IMR-90 (cell line): ENCODE measurements at regions not wholly inside any gene's neighbourhood (a gene's known extent, or its start where the extent isn't known, plus 50 kb on each side); places are given as distances from the start of the nearest gene placed in this dataset.

Source experiments
- ATAC-seq: fragments of 200-7000 bp; cut with Tn5 transposase; 2 replicates; pipeline ENCODE4 v1.9.1; 2020; ENCODE audit warnings: low read depth, mild to moderate bottlenecking, moderate library complexity
- BruUV-seq: library from RNA; stranded (reverse); fragments of 400-500 nt; replicated peaks from 2 replicates; lab custom pipeline; 2021; lab: Mats Ljungman, UMichigan
- CTCF ChIA-PET: fragments of 300-600 bp; formaldehyde crosslinking; extraction: SDS; loops from one replicate; lab custom pipeline; 2021; ENCODE audit warnings: antibody characterized with exemption; lab: Yijun Ruan, JAX
- POLR2A ChIA-PET: fragments of 300-600 bp; sonication (Branson Sonifier 250); formaldehyde crosslinking; loops from one replicate; lab custom pipeline; 2022; ENCODE audit warnings: antibody characterized with exemption; ENCODE audit not compliant: unreplicated experiment; lab: Charles Lee
- DNase-seq: peaks from one replicate; pipeline ENCODE4 v3.0.0; 2013
- H2AFZ ChIP-seq: replicated peaks from 2 replicates; pipeline ENCODE3; 2013; ENCODE audit warnings: low read length, mild to moderate bottlenecking; ENCODE audit not compliant: poor library complexity
- H2AK5ac ChIP-seq: 2 replicates; pipeline ENCODE4 v1.6.1; 2013; ENCODE audit warnings: low read depth, low read length, inconsistent platforms
- H2AK9ac ChIP-seq: replicated peaks from 2 replicates; pipeline ENCODE3; 2013; ENCODE audit warnings: mild to moderate bottlenecking, low read depth, low read length, moderate library complexity; ENCODE audit not compliant: poor library complexity
- H2BK120ac ChIP-seq: 2 replicates; pipeline ENCODE4 v1.6.1; 2013; ENCODE audit warnings: low read depth, low read length, inconsistent platforms
- H2BK15ac ChIP-seq: 3 replicates; pipeline ENCODE4 v1.6.1; 2013; ENCODE audit warnings: low read depth, low read length, inconsistent platforms
- H2BK20ac ChIP-seq: 2 replicates; pipeline ENCODE4 v1.6.1; 2013; ENCODE audit warnings: low read depth, mild to moderate bottlenecking, inconsistent platforms, low read length, moderate library complexity
- H2BK5ac ChIP-seq: 2 replicates; pipeline ENCODE4 v1.6.1; 2013; ENCODE audit warnings: mild to moderate bottlenecking, low read depth, low read length, inconsistent platforms; ENCODE audit not compliant: poor library complexity, severe bottlenecking
- H3K14ac ChIP-seq: replicated peaks from 2 replicates; pipeline ENCODE4 v1.6.1; 2013; ENCODE audit warnings: low read depth, low read length, inconsistent platforms
- H3K18ac ChIP-seq: 2 replicates; pipeline ENCODE4 v1.6.1; 2013; ENCODE audit warnings: low read depth, low read length, control low read depth
- H3K23ac ChIP-seq: 2 replicates; pipeline ENCODE4 v1.6.1; 2013; ENCODE audit warnings: low read depth, low read length, inconsistent platforms
- H3K27ac ChIP-seq: 2 replicates; pipeline ENCODE4 v1.5.1; 2013; ENCODE audit warnings: mild to moderate bottlenecking, control low read depth, low read length; ENCODE audit not compliant: insufficient read depth
- H3K27me3 ChIP-seq: 2 replicates; pipeline ENCODE4 v1.6.1; 2013; ENCODE audit warnings: low read length; ENCODE audit not compliant: control insufficient read depth, insufficient read depth
- H3K36me3 ChIP-seq: 2 replicates; pipeline ENCODE4 v1.6.1; 2013; ENCODE audit warnings: low read length, mixed read lengths; ENCODE audit not compliant: control insufficient read depth, insufficient read depth
- H3K4ac ChIP-seq: 2 replicates; pipeline ENCODE4 v1.6.1; 2013; ENCODE audit warnings: low read depth, low read length, inconsistent platforms
- H3K4me1 ChIP-seq: 2 replicates; pipeline ENCODE4 v1.6.1; 2013; ENCODE audit warnings: low read length, mixed read lengths; ENCODE audit not compliant: control insufficient read depth, insufficient read depth
- H3K4me2 ChIP-seq: 2 replicates; pipeline ENCODE4 v1.6.1; 2013; ENCODE audit warnings: low read depth, mild to moderate bottlenecking, control low read depth, low read length, moderate library complexity
- H3K4me3 ChIP-seq: 2 replicates; pipeline ENCODE4 v1.5.1; 2013; ENCODE audit warnings: low read depth, mild to moderate bottlenecking, control low read depth, low read length, moderate library complexity; ENCODE audit not compliant: insufficient read depth
- H3K56ac ChIP-seq: 2 replicates; pipeline ENCODE4 v1.6.1; 2013; ENCODE audit warnings: low read length, inconsistent platforms; ENCODE audit not compliant: insufficient read depth; ENCODE audit errors: extremely low read depth
- H3K79me1 ChIP-seq, 2 experiments: 2 replicates each; pipeline ENCODE4 v1.6.1; 2013; ENCODE audit warnings: low read length in 2 of 2, inconsistent platforms in 1 of 2, low read depth in 1 of 2
- H3K9ac ChIP-seq: 2 replicates; pipeline ENCODE4 v1.6.1; 2013; ENCODE audit warnings: low read depth, low read length, control low read depth
- H3K9me1 ChIP-seq: 2 replicates; pipeline ENCODE4 v1.6.1; 2013; ENCODE audit warnings: low read length, inconsistent platforms; ENCODE audit not compliant: insufficient read depth
- H3K9me3 ChIP-seq: 2 replicates; pipeline ENCODE4 v1.6.1; 2013; ENCODE audit warnings: low read length; ENCODE audit not compliant: control insufficient read depth, insufficient read depth
- H4K20me1 ChIP-seq: 2 replicates; pipeline ENCODE4 v1.6.1; 2013; ENCODE audit warnings: low read length, inconsistent platforms; ENCODE audit not compliant: insufficient read depth
- H4K5ac ChIP-seq: 2 replicates; pipeline ENCODE4 v1.6.1; 2013; ENCODE audit warnings: mild to moderate bottlenecking, low read depth, low read length, control low read depth
- H4K8ac ChIP-seq, 2 experiments: 2 replicates each; pipeline ENCODE4 v1.6.1; 2013; ENCODE audit warnings: low read depth in 2 of 2, low read length in 2 of 2, control low read depth in 1 of 2, inconsistent platforms in 1 of 2
- H4K91ac ChIP-seq: 2 replicates; pipeline ENCODE4 v1.6.1; 2013; ENCODE audit warnings: low read depth, low read length, inconsistent platforms; ENCODE audit not compliant: insufficient read depth
- MAZ ChIP-seq: IDR thresholded peaks from 2 replicates; pipeline ENCODE4 v1.6.1; 2012; ENCODE audit warnings: low read depth, mild to moderate bottlenecking, low read length, improper control_type of control experiment, moderate library complexity, borderline replicate concordance
- MXI1 ChIP-seq: IDR thresholded peaks from 2 replicates; pipeline ENCODE4 v1.6.1; 2012; ENCODE audit warnings: low read depth, mild to moderate bottlenecking, low read length, moderate library complexity, borderline replicate concordance
- WGBS, 2 experiments: methylation state at CpG; one replicate each; pipeline versions ENCODE4 v1.1.5 to v1.1.7; 2013; ENCODE audit warnings: missing lambda C conversion rate in 2 of 2; ENCODE audit not compliant: insufficient read length in 1 of 2; ENCODE audit errors: extremely low coverage in 2 of 2; 5-methylcytosine and 5-hydroxymethylcytosine counted together
- dilution Hi-C: fragments of 300-500 bp; cut with HindIII; formaldehyde crosslinking; loops from one replicate; pipeline ENCODE4 v1.14.3; 2018; ENCODE audit warnings: low sequenced_read_pairs; ENCODE audit not compliant: unreplicated experiment
- in situ Hi-C: fragments of 300-500 bp; cut with MboI; formaldehyde crosslinking; loops from 3 replicates; pipeline ENCODE4 v1.14.3; 2019; ENCODE audit warnings: low sequenced_read_pairs, inconsistent platforms, mixed read lengths
- intact Hi-C: fragments of 100-400 bp; cut with micrococcal nuclease; formaldehyde crosslinking; loops from 2 replicates; pipeline ENCODE4 v1.10.0; 2022
- TF ChIP-seq, protein P1 (sequence below): conservative IDR thresholded peaks from 2 replicates; pipeline ENCODE4 v1.5.1; 2012; ENCODE audit warnings: mild to moderate bottlenecking, low read depth, low read length, improper control_type of control experiment

GRCh38 chr3:153513236-153513635 lies 351.2 kb downstream of the RAP2B start:
- no peak for ATAC-seq
- ChIA-PET POLR2A (no interaction called here), CTCF (interaction anchor here (0.9 kb wide), 1 partner anchor 21 kb away, joined by 5 read pairs; no protein-coding TSS in a partner anchor)
- in situ Hi-C loops: no loop called here
- no peak overlapping the region for H3K9ac ChIP-seq
- H3K14ac ChIP-seq: no peak overlapping the region
- H2BK120ac ChIP-seq: no peak overlapping the region
- no peak overlapping the region for H2BK15ac ChIP-seq
- no peaks in the 10 kb centered on the region for H3K27me3 ChIP-seq
- H3K18ac ChIP-seq: no peak overlapping the region
- DNase-seq: no peak
- H3K4me1 ChIP-seq: no peaks in the 10 kb centered on the region
- H3K36me3 ChIP-seq: no peaks in the 10 kb centered on the region
- intact Hi-C loops: no loop called here
- no peak overlapping the region for H4K91ac ChIP-seq
- no peak overlapping the region for H3K23ac ChIP-seq
- no peak overlapping the region for H2AK5ac ChIP-seq
- H2AK9ac ChIP-seq: no peak overlapping the region
- H4K5ac ChIP-seq: no peak overlapping the region
- H3K9me3 ChIP-seq: no peaks in the 10 kb centered on the region
- no TSS peak for BruUV-seq
- H4K8ac ChIP-seq: no peak overlapping the region
- TF ChIP-seq, protein P1, sequence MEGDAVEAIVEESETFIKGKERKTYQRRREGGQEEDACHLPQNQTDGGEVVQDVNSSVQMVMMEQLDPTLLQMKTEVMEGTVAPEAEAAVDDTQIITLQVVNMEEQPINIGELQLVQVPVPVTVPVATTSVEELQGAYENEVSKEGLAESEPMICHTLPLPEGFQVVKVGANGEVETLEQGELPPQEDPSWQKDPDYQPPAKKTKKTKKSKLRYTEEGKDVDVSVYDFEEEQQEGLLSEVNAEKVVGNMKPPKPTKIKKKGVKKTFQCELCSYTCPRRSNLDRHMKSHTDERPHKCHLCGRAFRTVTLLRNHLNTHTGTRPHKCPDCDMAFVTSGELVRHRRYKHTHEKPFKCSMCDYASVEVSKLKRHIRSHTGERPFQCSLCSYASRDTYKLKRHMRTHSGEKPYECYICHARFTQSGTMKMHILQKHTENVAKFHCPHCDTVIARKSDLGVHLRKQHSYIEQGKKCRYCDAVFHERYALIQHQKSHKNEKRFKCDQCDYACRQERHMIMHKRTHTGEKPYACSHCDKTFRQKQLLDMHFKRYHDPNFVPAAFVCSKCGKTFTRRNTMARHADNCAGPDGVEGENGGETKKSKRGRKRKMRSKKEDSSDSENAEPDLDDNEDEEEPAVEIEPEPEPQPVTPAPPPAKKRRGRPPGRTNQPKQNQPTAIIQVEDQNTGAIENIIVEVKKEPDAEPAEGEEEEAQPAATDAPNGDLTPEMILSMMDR: 0 out of 2 replicates have a peak, but pooled peaks have one; percentile 1
- TF ChIP-seq MXI1 (no peak), MAZ (no peak)
- no peaks in the 10 kb centered on the region for H4K20me1 ChIP-seq
- H2AFZ ChIP-seq: no peak overlapping the region
- no peak overlapping the region for H2BK5ac ChIP-seq
- no peak overlapping the region for H3K4me3 ChIP-seq
- H3K27ac ChIP-seq: no peak overlapping the region
- H3K79me1 ChIP-seq: no peaks in the 10 kb centered on the region
- no peaks in the 10 kb centered on the region for H3K9me1 ChIP-seq
- no peak overlapping the region for H3K4ac ChIP-seq
- WGBS, 2 experiments: no CpG with 5 or more reads among the region's 1 CpG
- H3K56ac ChIP-seq: no peak overlapping the region
- no peak overlapping the region for H2BK20ac ChIP-seq
- dilution Hi-C loops: no loop called here
- H3K4me2 ChIP-seq: no peak overlapping the region
